Astrocyte (in vitro differentiated cells and primary cell): ENCODE measurements at regions not wholly inside any gene's neighbourhood (a gene's known extent, or its start where the extent isn't known, plus 50 kb on each side); places are given as distances from the start of the nearest gene placed in this dataset.

Experiments used
- DNase-seq: peaks from one replicate; pipeline ENCODE4 v3.0.0-alpha.2; 2010; ENCODE audit warnings: low read depth
- FAIRE-seq: peaks from 2 replicates; lab custom pipeline; 2011; peaks lifted over from hg19 to GRCh38; lab: Jason Lieb, UNC
- H2AFZ ChIP-seq: 2 replicates; pipeline ENCODE4 v1.6.0; 2012; ENCODE audit warnings: low read depth, low read length, inconsistent platforms
- H3K27ac ChIP-seq: 2 replicates; pipeline ENCODE4 v1.5.1; 2011; ENCODE audit warnings: low read depth, low read length, inconsistent platforms
- H3K27me3 ChIP-seq: 2 replicates; pipeline ENCODE4 v1.6.0; 2011; ENCODE audit warnings: low read length, inconsistent platforms; ENCODE audit not compliant: insufficient read depth
- H3K36me3 ChIP-seq: 2 replicates; pipeline ENCODE4 v1.5.1; 2011; ENCODE audit warnings: low read length, inconsistent platforms; ENCODE audit not compliant: insufficient read depth
- H3K4me1 ChIP-seq: 2 replicates; pipeline ENCODE4 v1.5.1; 2011; ENCODE audit warnings: low read length, inconsistent platforms; ENCODE audit not compliant: insufficient read depth
- H3K4me2 ChIP-seq: 2 replicates; pipeline ENCODE4 v1.6.0; 2012; ENCODE audit warnings: low read length, inconsistent platforms
- H3K4me3 ChIP-seq: 2 replicates; pipeline ENCODE4 v1.5.1; 2011; ENCODE audit warnings: low read depth, mild to moderate bottlenecking, low read length, inconsistent platforms; ENCODE audit not compliant: insufficient read depth
- H3K79me2 ChIP-seq: 2 replicates; pipeline ENCODE4 v1.6.0; 2012; ENCODE audit warnings: mild to moderate bottlenecking, low read length, inconsistent platforms; ENCODE audit not compliant: insufficient read depth
- H3K9ac ChIP-seq: 2 replicates; pipeline ENCODE4 v1.6.0; 2012; ENCODE audit warnings: mild to moderate bottlenecking, low read length, inconsistent platforms
- H3K9me3 ChIP-seq: 2 replicates; pipeline ENCODE4 v1.5.1; 2012; ENCODE audit warnings: low read depth, mild to moderate bottlenecking, low read length, inconsistent platforms; ENCODE audit not compliant: insufficient read depth
- H4K20me1 ChIP-seq: 2 replicates; pipeline ENCODE4 v1.6.0; 2012; ENCODE audit warnings: low read length, inconsistent platforms; ENCODE audit not compliant: insufficient read depth
- H3K27ac Mint-ChIP-seq: one replicate; pipeline ENCODE4 v1.8.0; 2021; ENCODE audit warnings: mild to moderate bottlenecking, mixed read lengths; ENCODE audit not compliant: unreplicated experiment
- H3K27me3 Mint-ChIP-seq: one replicate; pipeline ENCODE4 v1.8.0; 2021; ENCODE audit warnings: low read depth, mixed read lengths; ENCODE audit not compliant: unreplicated experiment
- H3K36me3 Mint-ChIP-seq: one replicate; pipeline ENCODE4 v1.8.0; 2021; ENCODE audit warnings: low read depth, mixed read lengths; ENCODE audit not compliant: unreplicated experiment
- H3K4me1 Mint-ChIP-seq: one replicate; pipeline ENCODE4 v1.8.0; 2021; ENCODE audit warnings: low read depth, mixed read lengths; ENCODE audit not compliant: unreplicated experiment
- H3K4me3 Mint-ChIP-seq: one replicate; pipeline ENCODE4 v1.8.0; 2021; ENCODE audit warnings: mild to moderate bottlenecking, moderate library complexity, mixed read lengths; ENCODE audit not compliant: unreplicated experiment
- H3K9me3 Mint-ChIP-seq: one replicate; pipeline ENCODE4 v1.8.0; 2021; ENCODE audit warnings: mild to moderate bottlenecking, mixed read lengths; ENCODE audit not compliant: unreplicated experiment
- EZH2 ChIP-seq: IDR thresholded peaks from 2 replicates; pipeline ENCODE4 v1.6.1; 2012; ENCODE audit warnings: mild to moderate bottlenecking, low read length, inconsistent platforms; ENCODE audit not compliant: insufficient read depth
- TF ChIP-seq, protein P1 (sequence below): IDR thresholded peaks from 2 replicates; pipeline ENCODE4 v1.5.1; 2011; ENCODE audit warnings: low read depth, mild to moderate bottlenecking, inconsistent platforms, low read length, moderate library complexity; ENCODE audit not compliant: insufficient read depth

GRCh38 chr2:163044114-163044513, 205.5 kb upstream of the KCNH7 start:
- Histone ChIP-seq H3K27me3 (no peaks in the 10 kb centered on the region), H3K27ac (no peak overlapping the region), H3K4me2 (no peak overlapping the region), H3K9me3 (no peaks in the 10 kb centered on the region), H3K9ac (no peak overlapping the region), H4K20me1 (no peaks in the 10 kb centered on the region), H3K4me1 (no peaks in the 10 kb centered on the region), H2AFZ (no peak overlapping the region), H3K79me2 (no peaks in the 10 kb centered on the region), H3K36me3 (no peaks in the 10 kb centered on the region), H3K4me3 (no peak overlapping the region)
- TF ChIP-seq, protein P1, sequence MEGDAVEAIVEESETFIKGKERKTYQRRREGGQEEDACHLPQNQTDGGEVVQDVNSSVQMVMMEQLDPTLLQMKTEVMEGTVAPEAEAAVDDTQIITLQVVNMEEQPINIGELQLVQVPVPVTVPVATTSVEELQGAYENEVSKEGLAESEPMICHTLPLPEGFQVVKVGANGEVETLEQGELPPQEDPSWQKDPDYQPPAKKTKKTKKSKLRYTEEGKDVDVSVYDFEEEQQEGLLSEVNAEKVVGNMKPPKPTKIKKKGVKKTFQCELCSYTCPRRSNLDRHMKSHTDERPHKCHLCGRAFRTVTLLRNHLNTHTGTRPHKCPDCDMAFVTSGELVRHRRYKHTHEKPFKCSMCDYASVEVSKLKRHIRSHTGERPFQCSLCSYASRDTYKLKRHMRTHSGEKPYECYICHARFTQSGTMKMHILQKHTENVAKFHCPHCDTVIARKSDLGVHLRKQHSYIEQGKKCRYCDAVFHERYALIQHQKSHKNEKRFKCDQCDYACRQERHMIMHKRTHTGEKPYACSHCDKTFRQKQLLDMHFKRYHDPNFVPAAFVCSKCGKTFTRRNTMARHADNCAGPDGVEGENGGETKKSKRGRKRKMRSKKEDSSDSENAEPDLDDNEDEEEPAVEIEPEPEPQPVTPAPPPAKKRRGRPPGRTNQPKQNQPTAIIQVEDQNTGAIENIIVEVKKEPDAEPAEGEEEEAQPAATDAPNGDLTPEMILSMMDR: no peak
- no peak for TF ChIP-seq EZH2
- Mint-ChIP-seq H3K9me3 (no peaks in the 10 kb centered on the region), H3K4me1 (no peaks in the 10 kb centered on the region), H3K27me3 (no peaks in the 10 kb centered on the region), H3K4me3 (no peak overlapping the region), H3K27ac (no peak overlapping the region), H3K36me3 (no peaks in the 10 kb centered on the region)
- DNase-seq (no peak), FAIRE-seq (no peak)

DNA sequence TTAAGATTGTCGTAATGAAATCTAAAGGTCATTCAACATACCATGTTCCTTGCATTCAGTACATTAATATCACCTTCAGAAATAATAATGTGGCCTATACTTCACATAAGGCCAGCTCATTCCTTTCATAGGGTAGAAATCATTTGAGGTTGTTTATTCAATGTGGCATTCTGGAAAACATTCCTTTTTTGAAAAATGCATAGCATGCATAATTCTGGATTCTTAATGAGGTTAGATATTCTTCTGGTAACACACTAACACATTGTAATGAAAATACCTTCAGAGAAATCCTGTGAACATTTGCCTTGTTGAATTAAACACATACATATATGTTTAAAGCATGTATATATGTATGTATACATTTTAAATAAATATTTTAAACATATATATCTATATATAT, 204.6 kb upstream of the KCNH7 start:
- Histone ChIP-seq H2AFZ (no peak overlapping the region), H3K36me3 (no peaks in the 10 kb centered on the region), H3K4me1 (no peaks in the 10 kb centered on the region), H3K27me3 (no peaks in the 10 kb centered on the region), H3K9ac (no peak overlapping the region), H3K79me2 (no peaks in the 10 kb centered on the region), H3K9me3 (no peaks in the 10 kb centered on the region), H4K20me1 (no peaks in the 10 kb centered on the region), H3K4me2 (no peak overlapping the region), H3K4me3 (no peak overlapping the region), H3K27ac (no peak overlapping the region)
- Mint-ChIP-seq H3K27ac (no peak overlapping the region), H3K27me3 (no peaks in the 10 kb centered on the region), H3K36me3 (no peaks in the 10 kb centered on the region), H3K9me3 (no peaks in the 10 kb centered on the region), H3K4me3 (no peak overlapping the region), H3K4me1 (no peaks in the 10 kb centered on the region)
- FAIRE-seq (no peak), DNase-seq (no peak)
- TF ChIP-seq, protein P1: no peak

GRCh38 chr2:163039266-163039665, 200.7 kb upstream of the KCNH7 start:
- TF ChIP-seq, protein P1: no peak
- TF ChIP-seq EZH2: no peak
- no peaks in the 10 kb centered on the region for H3K79me2 ChIP-seq
- no peak for FAIRE-seq
- H3K27me3 Mint-ChIP-seq: no peaks in the 10 kb centered on the region
- H3K9me3 ChIP-seq: no peaks in the 10 kb centered on the region
- H3K9me3 Mint-ChIP-seq: no peaks in the 10 kb centered on the region
- H2AFZ ChIP-seq: no peak overlapping the region
- DNase-seq: no peak
- H3K27ac Mint-ChIP-seq: no peak overlapping the region
- H3K9ac ChIP-seq: no peak overlapping the region
- no peaks in the 10 kb centered on the region for H4K20me1 ChIP-seq
- H3K4me1 Mint-ChIP-seq: no peaks in the 10 kb centered on the region
- H3K4me3 ChIP-seq: no peak overlapping the region
- H3K27ac ChIP-seq: no peak overlapping the region
- no peaks in the 10 kb centered on the region for H3K27me3 ChIP-seq
- H3K4me1 ChIP-seq: no peaks in the 10 kb centered on the region
- H3K36me3 ChIP-seq: no peaks in the 10 kb centered on the region
- no peak overlapping the region for H3K4me3 Mint-ChIP-seq
- H3K36me3 Mint-ChIP-seq: no peaks in the 10 kb centered on the region
- no peak overlapping the region for H3K4me2 ChIP-seq
